ENCODE measurements at regions not wholly inside any gene's neighbourhood (a gene's known extent, or its start where the extent isn't known, plus 50 kb on each side); places are given as distances from the start of the nearest gene placed in this dataset.
"Not testable (repeated sequence)": the region's sequence is repeated elsewhere in the genome, so short reads cannot be mapped to it uniquely, and the experiment has no call there.

GRCh38 chr4:66929748-66930147, 615.6 kb downstream of the CENPC start:
- DNase-seq (ENCODE audit: low spot score) = no peak

DNA sequence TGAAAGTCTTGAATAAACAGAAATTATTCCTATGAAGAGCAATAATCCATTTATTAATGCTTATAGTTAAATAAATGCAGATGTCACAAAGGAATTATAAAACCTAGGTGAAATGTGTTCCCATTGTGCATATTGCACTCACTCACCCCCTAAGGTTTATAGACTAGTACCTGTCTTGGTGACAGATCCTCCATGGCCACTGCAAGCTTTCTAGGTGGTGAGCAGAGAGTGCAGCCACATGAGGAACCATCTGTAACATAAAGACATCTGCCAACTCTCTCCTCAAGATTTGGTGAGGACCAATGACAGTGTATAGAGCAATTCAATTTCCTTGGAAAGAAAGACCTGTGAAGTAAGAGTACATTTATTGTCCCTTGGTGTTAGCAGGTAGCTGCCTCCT, 616.4 kb downstream of the CENPC start:
- DNase-seq (ENCODE audit: low spot score) = not testable (repeated sequence)

DNA sequence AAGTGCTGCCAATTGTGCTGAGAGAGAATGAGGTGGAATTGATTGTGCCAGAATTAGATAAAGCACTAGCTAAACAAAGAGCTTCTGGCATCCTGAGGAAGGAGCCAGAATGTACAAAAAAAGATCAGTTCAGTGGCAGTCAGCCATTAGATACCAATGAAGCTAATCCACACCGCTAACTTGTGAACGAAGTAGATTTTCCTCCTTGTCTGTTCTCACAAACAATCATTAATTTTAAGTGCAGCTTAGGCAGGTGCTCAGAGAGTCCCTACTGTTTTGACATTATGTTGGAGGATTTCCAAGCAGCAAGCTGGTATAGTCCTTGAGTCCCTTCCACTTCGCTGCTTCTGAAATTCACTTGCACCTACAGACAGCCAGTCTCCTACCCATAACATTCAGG, 617.4 kb downstream of the CENPC start:
- DNase-seq (ENCODE audit: low spot score) = no peak

- DNase-seq (ENCODE audit: low spot score) = no peak
These were observed 618.6 kb downstream of the CENPC start for GRCh38 chr4:66926687-66927086.

GRCh38 chr4:66923081-66923865, 622.0 kb downstream of the CENPC start:
- DNase-seq (ENCODE audit: low spot score) = no peak

GRCh38 chr4:66921433-66921832, 623.9 kb downstream of the CENPC start:
- DNase-seq (ENCODE audit: low spot score) = no peak

GRCh38 chr4:66920514-66920913, 624.8 kb downstream of the CENPC start:
- no peak for DNase-seq (ENCODE audit: low spot score)

DNA sequence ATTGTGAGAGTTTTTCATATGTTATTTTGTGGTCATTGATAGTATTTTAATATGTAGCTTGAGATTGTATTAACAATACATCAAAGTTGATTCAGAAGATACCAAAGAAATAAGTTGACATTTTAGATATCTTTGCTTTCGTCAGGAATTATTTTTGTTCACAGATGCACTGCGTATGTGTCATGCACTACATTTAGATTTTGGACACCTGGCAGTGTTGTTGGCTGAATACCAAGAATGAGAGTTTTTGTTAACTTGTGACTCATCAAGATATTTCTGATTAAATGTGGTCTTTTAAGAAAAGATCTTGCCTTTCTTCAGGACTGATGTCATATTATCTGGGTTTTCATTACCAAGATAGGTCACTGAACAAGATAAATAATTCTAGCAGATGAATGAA, 633.4 kb downstream of the CENPC start:
- DNase-seq (ENCODE audit: low spot score) = no peak

- DNase-seq (ENCODE audit: low spot score) = no peak
These were observed 639.0 kb downstream of the CENPC start for GRCh38 chr4:66906314-66906713.

DNA sequence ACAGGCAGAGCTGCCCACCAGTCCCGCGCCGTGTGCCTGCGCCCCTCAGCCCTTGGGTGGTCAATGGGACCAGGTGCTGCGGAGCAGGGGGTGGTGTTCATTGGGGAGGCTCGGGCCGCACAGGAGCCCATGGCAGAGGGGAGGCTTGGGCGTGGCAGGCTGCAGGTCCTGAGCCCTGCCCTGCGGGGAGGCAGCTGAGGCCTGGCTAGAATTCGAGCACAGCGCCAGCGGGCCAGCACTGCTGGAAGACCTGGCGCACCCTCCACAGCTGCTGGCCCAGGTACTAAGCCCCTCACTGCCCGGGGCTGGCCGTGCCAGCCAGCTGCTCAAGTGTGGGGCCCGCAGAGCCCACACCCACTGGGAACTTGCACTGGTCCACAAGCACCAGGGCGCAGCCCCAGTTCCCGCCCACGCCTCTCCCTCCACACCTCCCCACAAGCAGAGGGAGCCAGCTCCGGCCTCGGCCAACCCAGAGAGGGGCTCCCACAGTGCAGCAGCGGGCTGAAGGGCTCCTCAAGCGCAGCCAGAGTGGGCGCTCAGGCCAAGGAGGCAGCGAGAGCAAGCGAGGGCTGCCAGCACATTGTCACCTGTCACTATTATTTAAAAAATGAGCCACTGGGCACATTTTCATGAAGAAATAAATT, 645.8 kb downstream of the CENPC start:
- no peak for DNase-seq (ENCODE audit: low spot score)

DNA sequence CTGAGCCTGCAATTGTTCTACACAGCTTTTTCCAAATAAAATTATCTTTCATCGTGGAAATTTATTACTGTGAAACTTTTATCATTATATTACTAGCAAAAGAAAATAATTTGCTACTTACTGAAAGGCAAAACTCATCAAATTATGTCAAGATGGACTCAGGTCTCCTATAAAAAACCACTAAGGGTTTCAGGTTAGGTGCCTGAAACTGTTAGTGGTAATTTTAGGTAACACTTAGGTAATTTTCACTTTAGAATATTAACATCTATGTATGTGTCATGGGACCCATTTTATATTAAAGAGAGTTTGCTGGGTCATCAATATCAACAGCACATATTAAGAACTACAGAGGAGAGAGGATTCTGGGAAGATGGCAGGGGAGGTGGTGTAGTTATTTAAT, 651.5 kb downstream of the CENPC start:
- DNase-seq (ENCODE audit: low spot score) = no peak

GRCh38 chr4:66887061-66887460, 658.2 kb downstream of the CENPC start:
- DNase-seq (ENCODE audit: low spot score) = no peak

DNA sequence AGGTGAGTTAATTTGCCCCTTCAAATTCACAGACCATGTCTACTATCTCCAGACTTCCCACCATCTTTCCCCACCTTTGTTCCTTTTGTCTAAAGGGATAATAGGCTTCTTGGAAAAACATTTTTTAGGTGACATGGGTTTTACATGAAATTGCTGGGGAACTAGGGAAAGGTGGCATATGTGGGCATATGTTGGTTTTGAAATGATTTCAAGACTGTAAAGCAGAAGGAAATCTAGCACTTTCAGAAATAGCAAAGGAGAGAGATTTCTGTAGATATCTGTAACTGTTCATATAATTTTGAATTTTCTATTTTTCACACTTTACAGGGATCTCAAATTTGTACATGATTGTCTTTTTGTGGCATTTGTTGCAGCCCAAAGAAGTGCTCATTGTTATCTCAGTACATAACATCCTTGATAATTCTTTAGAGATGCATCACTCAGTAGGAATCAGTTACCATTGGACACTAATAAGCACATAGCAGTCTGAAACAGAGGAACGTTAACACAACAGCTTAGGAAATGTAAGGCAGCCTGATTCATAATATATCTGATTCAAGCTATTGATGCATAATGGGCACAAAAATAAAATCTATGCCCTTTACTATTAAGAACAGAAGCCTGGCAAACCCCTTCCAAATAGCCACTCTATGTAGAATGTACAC, 659.7 kb downstream of the CENPC start:
- no peak for DNase-seq (ENCODE audit: low spot score)

DNA sequence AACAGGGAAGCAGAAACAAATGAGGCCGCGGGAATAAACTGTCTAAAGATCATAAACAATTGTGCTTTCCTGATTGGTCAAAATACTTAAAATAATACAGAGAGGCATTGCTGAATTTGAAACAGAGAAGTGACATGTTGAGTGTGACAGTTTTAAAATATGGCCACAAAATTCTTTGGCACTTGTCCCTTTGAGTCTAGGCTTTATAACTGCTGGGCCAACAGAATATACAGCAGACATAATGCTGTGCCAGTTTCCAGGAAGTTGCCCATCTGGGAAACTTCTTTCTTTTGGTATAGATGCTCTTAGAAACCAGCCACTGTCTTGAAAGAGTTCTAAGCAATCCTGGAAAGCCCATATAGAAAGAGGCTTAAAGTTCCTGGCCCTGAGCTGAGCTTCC, 668.4 kb downstream of the CENPC start:
- no peak for DNase-seq (ENCODE audit: low spot score)

DNA sequence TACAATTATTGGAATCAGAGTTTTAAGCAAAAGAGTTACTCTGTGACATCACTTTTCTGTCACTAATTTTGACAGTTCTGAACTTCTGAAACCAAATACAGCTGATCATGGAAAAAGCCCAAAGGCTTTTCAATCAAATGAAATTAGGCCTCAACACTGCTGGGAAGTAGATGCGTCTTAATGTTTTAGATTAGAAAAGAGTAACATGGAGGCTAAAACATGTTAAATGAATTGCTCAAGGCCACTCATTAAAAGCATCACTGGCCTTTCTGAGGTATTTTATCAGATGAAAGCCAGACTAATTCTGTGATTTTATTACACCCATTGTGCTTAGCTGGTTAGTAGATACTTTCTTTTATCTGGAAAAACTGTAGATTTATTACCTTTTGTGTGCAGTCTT, 672.6 kb downstream of the CENPC start:
- DNase-seq (ENCODE audit: low spot score) = no peak

GRCh38 chr4:66863481-66863880, 681.8 kb downstream of the CENPC start:
- no peak for DNase-seq (ENCODE audit: low spot score)

- no peak for DNase-seq (ENCODE audit: low spot score)
These were observed 689.3 kb downstream of the CENPC start for GRCh38 chr4:66855956-66856355.

DNA sequence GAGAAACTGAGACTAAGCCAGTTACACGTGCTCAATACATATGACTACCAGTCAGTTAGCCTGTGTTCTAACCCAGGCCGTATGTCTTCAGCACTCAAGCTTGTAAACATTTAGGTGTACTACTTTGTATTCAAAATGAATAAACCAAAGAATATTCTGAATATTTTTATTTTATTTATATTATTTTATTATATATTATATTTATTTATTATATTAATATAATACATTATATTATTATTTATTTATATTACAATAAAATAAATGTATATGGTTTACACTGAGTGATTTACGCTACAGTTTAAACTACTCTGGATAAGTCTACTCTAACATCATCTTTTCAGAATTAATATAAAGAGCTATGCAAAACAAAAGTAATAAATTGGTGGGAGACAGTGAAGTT, 691.5 kb downstream of the CENPC start:
- no peak for DNase-seq (ENCODE audit: low spot score)

DNA sequence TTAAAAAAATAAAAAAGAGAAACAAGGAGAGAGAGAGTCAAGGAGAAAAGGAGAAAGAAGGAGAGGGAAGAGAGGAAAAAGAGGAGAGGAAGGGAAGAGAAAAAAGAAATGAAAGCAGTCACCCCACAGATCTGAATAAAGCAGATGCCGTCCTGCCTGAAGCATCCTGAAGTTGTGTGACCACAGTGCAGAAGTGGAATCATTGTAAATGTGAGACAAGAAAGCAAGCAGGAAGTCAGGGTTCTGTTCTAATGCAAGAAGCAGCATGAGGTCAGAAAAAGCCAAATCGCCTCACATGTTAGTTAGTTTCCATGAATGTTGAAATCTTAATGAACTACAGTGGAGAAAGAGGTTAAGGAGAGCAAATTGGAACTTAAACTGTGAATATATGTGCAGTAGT, 692.5 kb downstream of the CENPC start:
- DNase-seq (ENCODE audit: low spot score) = no peak

GRCh38 chr4:66849596-66849995, 695.7 kb downstream of the CENPC start:
- DNase-seq (ENCODE audit: low spot score) = no peak

DNA sequence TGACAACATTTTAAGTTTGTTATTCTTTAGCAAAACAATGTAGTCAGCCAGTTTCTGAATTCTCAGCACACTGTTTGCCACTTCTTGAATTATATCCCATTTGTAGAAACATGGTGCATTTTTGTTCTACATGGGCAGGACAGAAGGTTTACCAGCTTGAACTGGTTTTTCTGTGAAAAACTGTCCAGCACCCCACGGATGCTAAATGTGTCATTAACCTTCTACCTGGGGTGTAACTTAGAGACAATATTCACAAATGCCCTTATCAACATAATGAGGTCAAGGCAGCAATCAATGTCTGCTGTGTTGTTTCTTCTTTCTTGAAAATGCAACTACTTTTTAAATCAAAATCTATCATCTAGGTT, 702.6 kb downstream of the CENPC start:
- DNase-seq (ENCODE audit: low spot score) = no peak

DNA sequence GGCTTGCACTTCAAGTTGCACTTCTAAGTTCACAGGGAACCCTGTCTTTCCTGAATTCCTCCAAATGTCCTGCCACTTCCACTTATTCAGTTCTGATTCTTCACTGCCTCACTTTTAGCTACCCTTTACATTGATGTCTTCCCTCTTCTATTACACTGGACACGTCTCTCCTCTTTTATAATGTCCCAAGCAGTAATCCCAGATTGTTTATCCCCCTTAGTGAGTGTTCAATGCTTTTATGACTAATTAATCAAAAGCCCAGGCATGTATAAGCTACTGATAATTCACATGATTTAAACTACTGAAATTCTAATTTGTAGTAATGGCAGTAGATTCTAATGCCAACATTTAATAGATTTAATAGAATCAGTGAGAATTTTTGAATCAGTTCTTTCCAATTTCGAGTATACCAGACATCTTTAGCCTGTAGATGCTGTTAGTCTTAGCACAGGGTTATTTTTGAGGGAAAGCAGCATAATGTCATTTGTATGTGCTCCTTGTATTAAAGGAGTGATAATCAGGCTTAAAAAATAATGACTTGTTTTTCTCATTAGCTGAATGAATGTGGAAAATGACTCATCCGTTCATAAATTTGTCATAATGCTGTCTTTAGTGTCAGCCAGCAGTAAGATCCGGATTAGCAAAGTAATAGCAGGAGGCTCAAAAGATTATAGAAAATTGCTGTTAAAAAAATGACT, 703.1 kb downstream of the CENPC start:
- no peak for DNase-seq (ENCODE audit: low spot score)

GRCh38 chr4:66840178-66840577, 705.1 kb downstream of the CENPC start:
- DNase-seq (ENCODE audit: low spot score) = no peak
